ENCODE measurements at regions not wholly inside any gene's neighbourhood (a gene's known extent, or its start where the extent isn't known, plus 50 kb on each side); places are given as distances from the start of the nearest gene placed in this dataset.

DNA sequence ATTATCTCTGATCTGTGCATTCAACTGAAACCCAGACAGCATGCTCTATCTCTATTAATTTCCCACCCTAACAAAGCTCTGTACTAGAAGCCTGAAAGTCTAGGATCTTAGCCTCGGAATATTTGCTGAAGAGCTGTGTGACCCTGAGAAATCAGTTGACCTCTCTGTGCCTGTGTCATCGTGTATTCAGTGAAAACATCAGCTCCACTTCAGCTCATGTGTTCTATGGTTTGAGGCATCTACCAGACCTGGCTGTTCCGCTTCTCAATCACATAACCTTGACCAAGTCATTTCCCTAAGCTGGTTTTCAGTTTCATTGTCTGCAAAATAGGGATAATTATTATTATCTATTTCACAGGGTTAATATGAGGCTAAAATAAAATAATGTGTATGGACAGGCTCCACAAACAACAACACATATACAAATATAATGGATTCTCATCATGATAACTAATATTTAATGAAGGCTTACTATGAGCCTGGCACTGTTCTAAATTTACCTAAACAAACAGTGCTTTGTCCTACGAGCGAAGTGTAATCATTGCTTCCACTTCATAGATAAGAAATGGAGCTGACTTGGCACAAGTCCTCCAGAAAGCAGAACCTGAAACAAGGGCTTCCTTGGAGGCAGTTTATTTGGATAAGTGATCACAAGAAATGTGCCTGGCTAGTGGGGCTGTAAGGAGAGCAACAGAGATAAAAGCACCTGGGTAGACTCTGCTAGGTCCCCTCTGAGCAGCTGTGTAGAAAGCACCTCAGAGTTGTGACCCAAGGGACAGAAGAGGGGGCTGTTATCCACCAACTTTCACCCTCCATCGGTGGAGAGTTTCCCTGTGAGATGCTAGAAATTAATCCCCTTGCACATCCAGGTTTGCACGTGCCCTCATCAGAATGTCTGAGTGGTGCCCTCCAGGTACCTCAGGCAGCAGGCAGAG is 356.9 kb downstream of the RAB28 start:
- H2AFZ ChIP-seq (ENCODE audit: low read depth, low read length): no peak overlapping the region
- no peak overlapping the region for H3K27ac ChIP-seq (ENCODE audit: low read length)
- H3K27me3 ChIP-seq (ENCODE audit: insufficient read depth, low read depth, low read length): no peaks in the 10 kb centered on the region
- no peaks in the 10 kb centered on the region for H4K20me1 ChIP-seq (ENCODE audit: insufficient read depth)
- no peaks in the 10 kb centered on the region for H3K9me2 ChIP-seq (ENCODE audit: insufficient read depth, low read length)
- H3K9me3 ChIP-seq (ENCODE audit: low read length): no peaks in the 10 kb centered on the region
- H3K79me2 ChIP-seq (replicated peaks; ENCODE audit: insufficient read depth, low read length): no peaks in the 10 kb centered on the region
- H3K4me3 ChIP-seq (ENCODE audit: low read length): no peak overlapping the region
- no peak overlapping the region for H3K4me2 ChIP-seq (ENCODE audit: low read length)
- H3K36me3 ChIP-seq (ENCODE audit: insufficient read depth, low read length): no peaks in the 10 kb centered on the region
- H3F3A ChIP-seq (ENCODE audit: insufficient read depth, low read length, poor library complexity, severe bottlenecking): no peaks in the 10 kb centered on the region
- no peak for TF ChIP-seq EZH2 (IDR thresholded peaks at IDR 0.05; ENCODE audit: borderline replicate concordance, insufficient read depth, low read length, poor library complexity, severe bottlenecking)
- TF ChIP-seq MXI1 (conservative IDR thresholded peaks at IDR 0.05; ENCODE audit: poor library complexity, severe bottlenecking): no peak
- TF ChIP-seq, protein P1, sequence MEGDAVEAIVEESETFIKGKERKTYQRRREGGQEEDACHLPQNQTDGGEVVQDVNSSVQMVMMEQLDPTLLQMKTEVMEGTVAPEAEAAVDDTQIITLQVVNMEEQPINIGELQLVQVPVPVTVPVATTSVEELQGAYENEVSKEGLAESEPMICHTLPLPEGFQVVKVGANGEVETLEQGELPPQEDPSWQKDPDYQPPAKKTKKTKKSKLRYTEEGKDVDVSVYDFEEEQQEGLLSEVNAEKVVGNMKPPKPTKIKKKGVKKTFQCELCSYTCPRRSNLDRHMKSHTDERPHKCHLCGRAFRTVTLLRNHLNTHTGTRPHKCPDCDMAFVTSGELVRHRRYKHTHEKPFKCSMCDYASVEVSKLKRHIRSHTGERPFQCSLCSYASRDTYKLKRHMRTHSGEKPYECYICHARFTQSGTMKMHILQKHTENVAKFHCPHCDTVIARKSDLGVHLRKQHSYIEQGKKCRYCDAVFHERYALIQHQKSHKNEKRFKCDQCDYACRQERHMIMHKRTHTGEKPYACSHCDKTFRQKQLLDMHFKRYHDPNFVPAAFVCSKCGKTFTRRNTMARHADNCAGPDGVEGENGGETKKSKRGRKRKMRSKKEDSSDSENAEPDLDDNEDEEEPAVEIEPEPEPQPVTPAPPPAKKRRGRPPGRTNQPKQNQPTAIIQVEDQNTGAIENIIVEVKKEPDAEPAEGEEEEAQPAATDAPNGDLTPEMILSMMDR (IDR thresholded peaks at IDR 0.05; ENCODE audit: poor library complexity, severe bottlenecking): no peak
- TF ChIP-seq TAF1 (IDR thresholded peaks at IDR 0.05; ENCODE audit: low read depth): no peak
- no peak for TF ChIP-seq SMC3 (conservative IDR thresholded peaks at IDR 0.05; ENCODE audit: poor library complexity)
- TF ChIP-seq POLR2AphosphoS5 (IDR thresholded peaks at IDR 0.05): no peak
- TF ChIP-seq, protein P2, sequence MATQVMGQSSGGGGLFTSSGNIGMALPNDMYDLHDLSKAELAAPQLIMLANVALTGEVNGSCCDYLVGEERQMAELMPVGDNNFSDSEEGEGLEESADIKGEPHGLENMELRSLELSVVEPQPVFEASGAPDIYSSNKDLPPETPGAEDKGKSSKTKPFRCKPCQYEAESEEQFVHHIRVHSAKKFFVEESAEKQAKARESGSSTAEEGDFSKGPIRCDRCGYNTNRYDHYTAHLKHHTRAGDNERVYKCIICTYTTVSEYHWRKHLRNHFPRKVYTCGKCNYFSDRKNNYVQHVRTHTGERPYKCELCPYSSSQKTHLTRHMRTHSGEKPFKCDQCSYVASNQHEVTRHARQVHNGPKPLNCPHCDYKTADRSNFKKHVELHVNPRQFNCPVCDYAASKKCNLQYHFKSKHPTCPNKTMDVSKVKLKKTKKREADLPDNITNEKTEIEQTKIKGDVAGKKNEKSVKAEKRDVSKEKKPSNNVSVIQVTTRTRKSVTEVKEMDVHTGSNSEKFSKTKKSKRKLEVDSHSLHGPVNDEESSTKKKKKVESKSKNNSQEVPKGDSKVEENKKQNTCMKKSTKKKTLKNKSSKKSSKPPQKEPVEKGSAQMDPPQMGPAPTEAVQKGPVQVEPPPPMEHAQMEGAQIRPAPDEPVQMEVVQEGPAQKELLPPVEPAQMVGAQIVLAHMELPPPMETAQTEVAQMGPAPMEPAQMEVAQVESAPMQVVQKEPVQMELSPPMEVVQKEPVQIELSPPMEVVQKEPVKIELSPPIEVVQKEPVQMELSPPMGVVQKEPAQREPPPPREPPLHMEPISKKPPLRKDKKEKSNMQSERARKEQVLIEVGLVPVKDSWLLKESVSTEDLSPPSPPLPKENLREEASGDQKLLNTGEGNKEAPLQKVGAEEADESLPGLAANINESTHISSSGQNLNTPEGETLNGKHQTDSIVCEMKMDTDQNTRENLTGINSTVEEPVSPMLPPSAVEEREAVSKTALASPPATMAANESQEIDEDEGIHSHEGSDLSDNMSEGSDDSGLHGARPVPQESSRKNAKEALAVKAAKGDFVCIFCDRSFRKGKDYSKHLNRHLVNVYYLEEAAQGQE (IDR thresholded peaks at IDR 0.05; ENCODE audit: borderline replicate concordance): no peak
- TF ChIP-seq EP300 (conservative IDR thresholded peaks at IDR 0.05; ENCODE audit: poor library complexity, severe bottlenecking): no peak
- TF ChIP-seq RAD21 (conservative IDR thresholded peaks at IDR 0.05): no peak
- no peak overlapping the region for H3K9ac ChIP-seq (ENCODE audit: low read length)

DNA sequence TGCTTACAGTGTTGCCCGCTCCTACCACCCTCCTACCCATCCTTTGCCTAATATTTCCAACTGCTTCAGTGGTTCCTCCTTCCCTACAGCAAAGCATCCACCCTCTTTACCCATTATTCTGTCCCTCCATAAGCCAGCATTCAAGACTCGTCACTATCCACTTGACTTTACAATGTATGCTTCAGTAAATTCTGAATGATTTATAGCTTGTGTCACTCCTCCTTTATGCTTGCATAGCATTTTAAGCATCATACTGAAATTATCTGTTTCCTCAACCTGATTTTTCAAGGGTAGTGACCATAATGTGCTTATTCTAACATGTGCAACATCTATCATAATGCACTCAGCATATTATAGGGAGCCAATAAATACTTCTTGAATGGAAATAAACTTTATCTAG is 365.5 kb downstream of the RAB28 start:
- Histone ChIP-seq H4K20me1 (ENCODE audit: insufficient read depth) (no peaks in the 10 kb centered on the region), H3K4me2 (ENCODE audit: low read length) (no peak overlapping the region), H3K9me3 (ENCODE audit: low read length) (no peaks in the 10 kb centered on the region), H3F3A (ENCODE audit: insufficient read depth, low read length, poor library complexity, severe bottlenecking) (no peaks in the 10 kb centered on the region), H3K36me3 (ENCODE audit: insufficient read depth, low read length) (no peaks in the 10 kb centered on the region), H3K27ac (ENCODE audit: low read length) (no peak overlapping the region), H3K4me3 (ENCODE audit: low read length) (no peak overlapping the region), H3K27me3 (ENCODE audit: insufficient read depth, low read depth, low read length) (no peaks in the 10 kb centered on the region), H3K79me2 (replicated peaks; ENCODE audit: insufficient read depth, low read length) (no peaks in the 10 kb centered on the region), H3K9ac (ENCODE audit: low read length) (no peak overlapping the region), H2AFZ (ENCODE audit: low read depth, low read length) (no peak overlapping the region), H3K9me2 (ENCODE audit: insufficient read depth, low read length) (no peaks in the 10 kb centered on the region)
- TF ChIP-seq POLR2AphosphoS5 (IDR thresholded peaks at IDR 0.05) (no peak), EZH2 (IDR thresholded peaks at IDR 0.05; ENCODE audit: borderline replicate concordance, insufficient read depth, low read length, poor library complexity, severe bottlenecking) (no peak), MXI1 (conservative IDR thresholded peaks at IDR 0.05; ENCODE audit: poor library complexity, severe bottlenecking) (no peak), RAD21 (conservative IDR thresholded peaks at IDR 0.05) (no peak), TAF1 (IDR thresholded peaks at IDR 0.05; ENCODE audit: low read depth) (no peak), EP300 (conservative IDR thresholded peaks at IDR 0.05; ENCODE audit: poor library complexity, severe bottlenecking) (no peak), SMC3 (conservative IDR thresholded peaks at IDR 0.05; ENCODE audit: poor library complexity) (no peak)
- TF ChIP-seq, protein P1 (IDR thresholded peaks at IDR 0.05; ENCODE audit: poor library complexity, severe bottlenecking): no peak
- TF ChIP-seq, protein P2 (IDR thresholded peaks at IDR 0.05; ENCODE audit: borderline replicate concordance): no peak
